IMR-90 (cell line): ENCODE measurements at regions not wholly inside any gene's neighbourhood (a gene's known extent, or its start where the extent isn't known, plus 50 kb on each side); places are given as distances from the start of the nearest gene placed in this dataset.

Source experiments
- ATAC-seq: fragments of 200-7000 bp; cut with Tn5 transposase; 2 replicates; pipeline ENCODE4 v1.9.1; 2020; ENCODE audit warnings: low read depth, mild to moderate bottlenecking, moderate library complexity
- BruUV-seq: library from RNA; stranded (reverse); fragments of 400-500 nt; replicated peaks from 2 replicates; lab custom pipeline; 2021; lab: Mats Ljungman, UMichigan
- CTCF ChIA-PET: fragments of 300-600 bp; formaldehyde crosslinking; extraction: SDS; loops from one replicate; lab custom pipeline; 2021; ENCODE audit warnings: antibody characterized with exemption; lab: Yijun Ruan, JAX
- POLR2A ChIA-PET: fragments of 300-600 bp; sonication (Branson Sonifier 250); formaldehyde crosslinking; loops from one replicate; lab custom pipeline; 2022; ENCODE audit warnings: antibody characterized with exemption; ENCODE audit not compliant: unreplicated experiment; lab: Charles Lee
- DNase-seq: peaks from one replicate; pipeline ENCODE4 v3.0.0; 2013
- H2AFZ ChIP-seq: replicated peaks from 2 replicates; pipeline ENCODE3; 2013; ENCODE audit warnings: low read length, mild to moderate bottlenecking; ENCODE audit not compliant: poor library complexity
- H2AK5ac ChIP-seq: 2 replicates; pipeline ENCODE4 v1.6.1; 2013; ENCODE audit warnings: low read depth, low read length, inconsistent platforms
- H2AK9ac ChIP-seq: replicated peaks from 2 replicates; pipeline ENCODE3; 2013; ENCODE audit warnings: mild to moderate bottlenecking, low read depth, low read length, moderate library complexity; ENCODE audit not compliant: poor library complexity
- H2BK120ac ChIP-seq: 2 replicates; pipeline ENCODE4 v1.6.1; 2013; ENCODE audit warnings: low read depth, low read length, inconsistent platforms
- H2BK15ac ChIP-seq: 3 replicates; pipeline ENCODE4 v1.6.1; 2013; ENCODE audit warnings: low read depth, low read length, inconsistent platforms
- H2BK20ac ChIP-seq: 2 replicates; pipeline ENCODE4 v1.6.1; 2013; ENCODE audit warnings: low read depth, mild to moderate bottlenecking, inconsistent platforms, low read length, moderate library complexity
- H2BK5ac ChIP-seq: 2 replicates; pipeline ENCODE4 v1.6.1; 2013; ENCODE audit warnings: mild to moderate bottlenecking, low read depth, low read length, inconsistent platforms; ENCODE audit not compliant: poor library complexity, severe bottlenecking
- H3K14ac ChIP-seq: replicated peaks from 2 replicates; pipeline ENCODE4 v1.6.1; 2013; ENCODE audit warnings: low read depth, low read length, inconsistent platforms
- H3K18ac ChIP-seq: 2 replicates; pipeline ENCODE4 v1.6.1; 2013; ENCODE audit warnings: low read depth, low read length, control low read depth
- H3K23ac ChIP-seq: 2 replicates; pipeline ENCODE4 v1.6.1; 2013; ENCODE audit warnings: low read depth, low read length, inconsistent platforms
- H3K27ac ChIP-seq: 2 replicates; pipeline ENCODE4 v1.5.1; 2013; ENCODE audit warnings: mild to moderate bottlenecking, control low read depth, low read length; ENCODE audit not compliant: insufficient read depth
- H3K27me3 ChIP-seq: 2 replicates; pipeline ENCODE4 v1.6.1; 2013; ENCODE audit warnings: low read length; ENCODE audit not compliant: control insufficient read depth, insufficient read depth
- H3K36me3 ChIP-seq: 2 replicates; pipeline ENCODE4 v1.6.1; 2013; ENCODE audit warnings: low read length, mixed read lengths; ENCODE audit not compliant: control insufficient read depth, insufficient read depth
- H3K4ac ChIP-seq: 2 replicates; pipeline ENCODE4 v1.6.1; 2013; ENCODE audit warnings: low read depth, low read length, inconsistent platforms
- H3K4me1 ChIP-seq: 2 replicates; pipeline ENCODE4 v1.6.1; 2013; ENCODE audit warnings: low read length, mixed read lengths; ENCODE audit not compliant: control insufficient read depth, insufficient read depth
- H3K4me2 ChIP-seq: 2 replicates; pipeline ENCODE4 v1.6.1; 2013; ENCODE audit warnings: low read depth, mild to moderate bottlenecking, control low read depth, low read length, moderate library complexity
- H3K4me3 ChIP-seq: 2 replicates; pipeline ENCODE4 v1.5.1; 2013; ENCODE audit warnings: low read depth, mild to moderate bottlenecking, control low read depth, low read length, moderate library complexity; ENCODE audit not compliant: insufficient read depth
- H3K56ac ChIP-seq: 2 replicates; pipeline ENCODE4 v1.6.1; 2013; ENCODE audit warnings: low read length, inconsistent platforms; ENCODE audit not compliant: insufficient read depth; ENCODE audit errors: extremely low read depth
- H3K79me1 ChIP-seq, 2 experiments: 2 replicates each; pipeline ENCODE4 v1.6.1; 2013; ENCODE audit warnings: low read length in 2 of 2, inconsistent platforms in 1 of 2, low read depth in 1 of 2
- H3K9ac ChIP-seq: 2 replicates; pipeline ENCODE4 v1.6.1; 2013; ENCODE audit warnings: low read depth, low read length, control low read depth
- H3K9me1 ChIP-seq: 2 replicates; pipeline ENCODE4 v1.6.1; 2013; ENCODE audit warnings: low read length, inconsistent platforms; ENCODE audit not compliant: insufficient read depth
- H3K9me3 ChIP-seq: 2 replicates; pipeline ENCODE4 v1.6.1; 2013; ENCODE audit warnings: low read length; ENCODE audit not compliant: control insufficient read depth, insufficient read depth
- H4K20me1 ChIP-seq: 2 replicates; pipeline ENCODE4 v1.6.1; 2013; ENCODE audit warnings: low read length, inconsistent platforms; ENCODE audit not compliant: insufficient read depth
- H4K5ac ChIP-seq: 2 replicates; pipeline ENCODE4 v1.6.1; 2013; ENCODE audit warnings: mild to moderate bottlenecking, low read depth, low read length, control low read depth
- H4K8ac ChIP-seq, 2 experiments: 2 replicates each; pipeline ENCODE4 v1.6.1; 2013; ENCODE audit warnings: low read depth in 2 of 2, low read length in 2 of 2, control low read depth in 1 of 2, inconsistent platforms in 1 of 2
- H4K91ac ChIP-seq: 2 replicates; pipeline ENCODE4 v1.6.1; 2013; ENCODE audit warnings: low read depth, low read length, inconsistent platforms; ENCODE audit not compliant: insufficient read depth
- CEBPB ChIP-seq: IDR thresholded peaks from 2 replicates; pipeline ENCODE4 v1.6.1; 2012; ENCODE audit warnings: low read depth, low read length, improper control_type of control experiment
- CTCF ChIP-seq: conservative IDR thresholded peaks from 2 replicates; pipeline ENCODE4 v1.5.1; 2012; ENCODE audit warnings: mild to moderate bottlenecking, low read depth, low read length, improper control_type of control experiment
- FOS ChIP-seq: fragments of 150-350 bp; IDR thresholded peaks from 2 replicates; pipeline ENCODE4 v1.6.1; 2016; ENCODE audit warnings: low read depth, low read length
- MAFK ChIP-seq: IDR thresholded peaks from 2 replicates; pipeline ENCODE4 v1.6.1; 2012; ENCODE audit warnings: low read depth, low read length, improper control_type of control experiment
- MXI1 ChIP-seq: IDR thresholded peaks from 2 replicates; pipeline ENCODE4 v1.6.1; 2012; ENCODE audit warnings: low read depth, mild to moderate bottlenecking, low read length, moderate library complexity, borderline replicate concordance
- POLR2A ChIP-seq: IDR thresholded peaks from 2 replicates; pipeline ENCODE4 v1.6.1; 2012; ENCODE audit warnings: mild to moderate bottlenecking, low read depth, low read length
- RAD21 ChIP-seq: IDR thresholded peaks from 2 replicates; pipeline ENCODE4 v1.6.1; 2012; ENCODE audit warnings: low read length, improper control_type of control experiment
- RFX5 ChIP-seq: IDR thresholded peaks from 2 replicates; pipeline ENCODE4 v1.8.0; 2012; ENCODE audit warnings: low read depth, mild to moderate bottlenecking, low read length, moderate library complexity
- WGBS, 2 experiments: methylation state at CpG; one replicate each; pipeline versions ENCODE4 v1.1.5 to v1.1.7; 2013; ENCODE audit warnings: missing lambda C conversion rate in 2 of 2; ENCODE audit not compliant: insufficient read length in 1 of 2; ENCODE audit errors: extremely low coverage in 2 of 2; 5-methylcytosine and 5-hydroxymethylcytosine counted together
- dilution Hi-C: fragments of 300-500 bp; cut with HindIII; formaldehyde crosslinking; loops from one replicate; pipeline ENCODE4 v1.14.3; 2018; ENCODE audit warnings: low sequenced_read_pairs; ENCODE audit not compliant: unreplicated experiment
- in situ Hi-C: fragments of 300-500 bp; cut with MboI; formaldehyde crosslinking; loops from 3 replicates; pipeline ENCODE4 v1.14.3; 2019; ENCODE audit warnings: low sequenced_read_pairs, inconsistent platforms, mixed read lengths
- intact Hi-C: fragments of 100-400 bp; cut with micrococcal nuclease; formaldehyde crosslinking; loops from 2 replicates; pipeline ENCODE4 v1.10.0; 2022

- H2AK9ac ChIP-seq: no peak overlapping the region
- no peak overlapping the region for H3K27ac ChIP-seq
- H3K9me3 ChIP-seq: no peaks in the 10 kb centered on the region
- no peak overlapping the region for H3K14ac ChIP-seq
- H3K4me1 ChIP-seq: no peaks in the 10 kb centered on the region
- no CpG with 5 or more reads among the region's 3 CpGs for WGBS, 2 experiments
- H3K36me3 ChIP-seq: no peaks in the 10 kb centered on the region
- H4K8ac ChIP-seq: no peak overlapping the region
- H3K18ac ChIP-seq: no peak overlapping the region
- ChIA-PET CTCF (no interaction called here), POLR2A (no interaction called here)
- DNase-seq (no peak), ATAC-seq (no peak)
- no TSS peak for BruUV-seq
- no peak overlapping the region for H2BK20ac ChIP-seq
- no peak overlapping the region for H3K4me2 ChIP-seq
- no peaks in the 10 kb centered on the region for H3K79me1 ChIP-seq
- no peak overlapping the region for H2AFZ ChIP-seq
- H2AK5ac ChIP-seq: no peak overlapping the region
- H3K4me3 ChIP-seq: no peak overlapping the region
- intact Hi-C loops: no loop called here
- no peaks in the 10 kb centered on the region for H3K27me3 ChIP-seq
- in situ Hi-C loops: no loop called here
- TF ChIP-seq RFX5 (no peak), FOS (no peak), CTCF (no peak), CEBPB (no peak), MXI1 (no peak), MAFK (peak; percentile 79), POLR2A (no peak), RAD21 (no peak)
- H4K5ac ChIP-seq: no peak overlapping the region
- dilution Hi-C loops: no loop called here
- no peak overlapping the region for H4K91ac ChIP-seq
- no peak overlapping the region for H2BK15ac ChIP-seq
- no peaks in the 10 kb centered on the region for H4K20me1 ChIP-seq
- H2BK5ac ChIP-seq: no peak overlapping the region
- H3K23ac ChIP-seq: no peak overlapping the region
- no peaks in the 10 kb centered on the region for H3K9me1 ChIP-seq
- H3K4ac ChIP-seq: no peak overlapping the region
- no peak overlapping the region for H3K9ac ChIP-seq
- no peak overlapping the region for H3K56ac ChIP-seq
- H2BK120ac ChIP-seq: no peak overlapping the region
Observed at GRCh38 chrX:139023531-139023930, 312.0 kb upstream of the FGF13 start.
